ENCODE measurements at regions not wholly inside any gene's neighbourhood (a gene's known extent, or its start where the extent isn't known, plus 50 kb on each side); places are given as distances from the start of the nearest gene placed in this dataset.

DNA sequence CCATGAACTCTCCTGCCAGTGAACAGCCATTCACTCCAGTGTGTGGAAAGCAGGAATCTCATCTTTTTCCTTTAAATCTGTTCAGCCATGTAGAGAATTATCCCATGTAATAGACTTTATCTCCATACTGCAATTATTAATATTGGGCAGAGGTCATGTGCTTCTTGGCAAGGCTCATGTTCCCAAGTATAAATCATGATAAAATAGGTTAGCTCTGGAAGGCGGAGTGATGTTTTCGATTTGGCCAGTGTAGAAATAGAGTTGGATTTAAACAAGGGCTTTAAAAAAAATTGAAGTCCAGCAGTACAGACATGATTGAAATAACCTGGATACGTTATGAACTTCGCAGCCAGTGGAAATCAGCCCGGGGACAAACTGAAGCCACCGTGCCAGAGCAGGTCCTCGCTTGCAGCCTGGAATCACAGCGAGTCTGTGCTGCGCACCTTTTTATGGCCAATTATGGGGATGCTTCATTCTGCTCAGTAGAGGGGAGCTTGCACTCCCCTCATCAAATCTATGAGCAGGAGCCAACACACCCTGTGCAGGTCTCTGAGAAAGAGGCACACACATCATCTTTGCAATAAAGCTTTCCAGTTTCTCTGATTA lies 654.0 kb upstream of the MKI67 start:
- no peak for DNase-seq

DNA sequence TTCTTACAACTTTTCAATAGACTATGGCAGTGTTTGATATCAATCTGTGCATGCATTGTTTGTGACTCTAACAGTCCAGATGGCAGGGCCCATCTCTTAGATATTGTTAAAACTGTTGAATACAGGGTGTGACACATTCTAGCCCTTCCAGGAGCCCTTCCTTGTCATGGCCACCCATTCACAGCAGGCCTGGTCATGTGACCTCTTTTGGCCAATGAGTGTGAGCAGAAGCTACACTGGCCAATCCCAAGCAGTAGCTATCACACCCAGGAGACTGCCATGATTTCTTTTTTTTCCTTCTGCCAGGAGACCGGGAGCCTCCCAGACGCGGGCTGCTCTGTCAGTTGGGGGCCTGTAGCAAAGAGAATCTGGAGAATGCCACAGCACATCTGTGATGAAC lies 655.4 kb upstream of the MKI67 start:
- no peak for DNase-seq

DNA sequence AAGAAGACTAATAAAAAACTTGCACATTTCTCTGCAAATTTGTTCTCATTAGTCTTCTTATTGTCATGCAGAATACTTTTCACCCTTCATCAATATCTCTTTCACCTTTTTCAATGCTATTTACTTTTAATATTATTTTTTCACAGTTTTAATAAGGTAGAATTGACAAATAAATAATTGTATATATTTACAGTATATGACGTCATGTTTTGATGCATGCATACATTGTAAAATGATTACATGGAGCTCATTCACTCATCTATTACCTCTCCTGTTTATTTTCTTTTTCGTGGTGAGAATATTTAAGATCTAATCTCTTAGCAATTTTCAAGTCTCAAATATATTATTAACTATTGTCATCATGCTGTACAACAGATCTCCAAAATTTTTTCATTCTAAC lies 658.2 kb upstream of the MKI67 start:
- DNase-seq = no peak

DNA sequence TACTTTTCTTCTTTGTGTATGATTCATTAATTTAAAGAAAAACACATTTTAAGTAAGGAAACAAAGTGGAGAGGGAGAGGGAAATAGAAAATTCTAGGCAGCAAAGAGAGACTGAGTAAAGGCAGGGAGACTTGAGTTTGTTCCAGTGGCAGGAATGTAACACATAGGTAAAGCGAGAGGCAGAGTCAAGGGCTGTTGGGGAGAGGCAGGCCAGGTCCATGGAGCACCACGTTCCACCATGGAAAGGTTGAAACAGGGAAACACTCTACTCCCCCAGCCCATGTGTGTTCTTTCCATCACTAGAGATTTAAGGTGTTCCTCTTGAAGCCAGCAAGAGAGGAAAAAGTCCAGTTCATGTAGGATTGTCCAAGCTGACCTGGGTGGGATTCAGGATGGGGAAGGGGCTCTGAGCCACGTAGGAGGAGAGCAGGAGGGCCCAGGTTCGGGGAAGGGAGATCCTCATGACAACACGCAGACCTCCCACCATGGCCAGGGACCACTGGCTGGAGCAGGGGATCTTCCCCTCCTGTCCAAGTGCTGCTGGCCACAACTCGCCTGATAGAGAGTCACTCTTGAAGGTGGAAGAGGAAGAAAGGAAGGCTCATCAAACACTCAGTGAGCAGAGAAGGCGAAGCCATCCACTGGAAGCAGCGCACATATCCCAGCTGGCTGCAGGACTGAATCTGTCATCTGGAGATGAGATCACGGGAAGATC lies 666.4 kb upstream of the MKI67 start:
- DNase-seq = no peak

DNA sequence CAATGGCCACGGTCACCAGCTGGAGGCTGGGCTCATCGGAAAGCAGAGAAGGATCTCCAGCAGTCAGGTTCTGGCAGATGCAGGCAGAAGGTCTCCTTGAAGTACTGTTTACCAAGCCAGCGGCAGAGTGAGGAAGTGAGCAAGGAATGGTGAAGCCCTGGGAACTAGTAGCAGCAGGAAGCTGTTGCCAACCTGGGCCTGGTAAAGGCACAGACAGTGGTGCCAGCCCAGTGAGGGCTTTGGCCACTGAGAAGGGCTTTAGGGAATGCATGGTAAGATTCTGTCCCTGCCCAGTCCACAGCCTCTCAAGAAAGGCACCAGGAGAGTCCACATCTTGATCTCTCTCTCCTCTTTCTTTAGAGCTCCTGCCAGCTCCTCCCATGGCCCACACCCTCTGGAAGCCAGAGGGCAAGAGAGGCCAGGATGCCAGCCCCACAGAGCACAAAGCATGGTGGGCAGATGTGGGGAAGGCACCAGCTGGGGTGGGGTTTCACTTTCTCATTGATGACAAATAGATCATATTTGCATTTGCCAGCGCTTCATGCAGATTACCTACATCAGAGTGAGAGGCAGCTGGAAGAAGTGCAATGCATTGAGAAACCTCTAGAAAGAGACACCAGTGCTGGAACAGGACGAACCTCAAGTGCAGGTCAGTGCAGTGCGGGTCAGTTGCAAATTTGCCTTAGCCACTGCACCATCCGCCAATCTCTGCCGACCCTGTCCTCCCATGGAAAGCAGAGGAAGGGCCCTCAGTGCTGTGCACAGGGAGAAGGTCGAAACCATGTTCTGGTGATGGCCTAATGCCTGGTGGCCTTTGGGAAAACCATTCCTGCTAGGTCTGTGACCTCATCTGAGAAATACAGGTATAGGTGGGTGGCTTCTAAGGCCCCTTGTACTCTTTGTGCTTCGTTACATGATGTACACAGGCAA lies 667.8 kb upstream of the MKI67 start:
- no peak for DNase-seq

DNA sequence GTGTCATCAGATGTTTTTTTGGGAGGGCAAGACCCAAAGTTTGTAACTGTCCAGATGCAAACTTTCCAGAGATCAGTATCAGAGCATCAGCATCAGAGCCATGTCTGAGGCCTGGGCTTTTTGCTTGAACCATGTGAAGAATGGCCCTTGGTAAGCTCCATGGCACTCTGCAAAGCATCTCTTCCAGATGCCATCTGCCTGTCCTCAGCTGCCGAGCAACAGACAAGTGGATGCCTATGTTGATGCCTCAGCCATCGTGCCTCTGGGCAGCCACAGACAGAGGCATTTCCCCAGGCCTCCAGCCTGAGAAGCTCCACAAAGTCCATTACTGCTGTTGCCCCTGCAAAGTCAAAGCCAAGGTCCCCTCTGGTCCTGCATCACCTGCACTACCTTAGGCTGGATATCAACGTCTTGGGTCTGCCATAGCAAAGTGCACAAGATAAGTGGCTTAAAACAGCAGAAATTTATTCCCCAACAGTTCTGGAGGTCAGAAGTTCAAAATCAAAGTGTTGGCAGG lies 670.2 kb upstream of the MKI67 start:
- DNase-seq = no peak

DNA sequence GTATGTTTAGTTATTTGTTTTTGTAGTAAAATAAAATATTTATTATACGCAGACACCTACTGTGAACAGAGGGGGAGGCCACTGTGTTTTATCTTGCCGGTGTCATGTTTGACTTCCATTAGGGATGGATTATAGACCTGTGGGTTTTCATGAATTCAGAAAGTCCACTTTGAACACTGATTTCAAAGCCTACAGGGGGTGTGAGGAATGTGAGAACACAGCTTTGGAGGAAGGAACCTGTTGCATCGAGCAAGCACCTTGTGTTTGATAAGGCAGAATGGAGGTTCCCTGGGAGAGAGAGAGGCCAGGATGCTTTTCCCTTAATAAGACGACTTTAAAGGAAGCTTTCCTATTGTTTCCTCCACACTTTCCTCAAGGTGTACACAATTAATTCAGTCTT lies 665.0 kb upstream of the MGMT start:
- no peak for DNase-seq

DNA sequence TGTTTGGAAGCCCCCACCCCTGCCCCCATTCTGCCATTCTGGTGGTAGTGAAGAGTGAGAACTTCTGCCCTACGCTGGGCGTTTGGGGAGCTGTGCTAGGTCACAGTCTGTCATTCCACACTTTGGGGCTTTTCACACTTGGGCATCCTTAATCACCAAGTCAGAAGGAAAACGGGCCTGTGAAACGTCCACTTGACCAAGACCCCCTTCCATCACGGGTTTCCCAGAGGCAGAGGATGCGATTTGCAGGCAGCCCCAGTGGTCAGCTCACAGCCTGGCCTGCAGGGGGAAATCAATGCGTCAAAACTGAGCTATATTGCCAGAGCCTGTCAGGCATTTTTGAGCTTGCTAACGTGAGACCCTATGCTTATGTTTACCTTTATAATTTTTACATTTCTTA lies 663.3 kb upstream of the MGMT start:
- DNase-seq = no peak

DNA sequence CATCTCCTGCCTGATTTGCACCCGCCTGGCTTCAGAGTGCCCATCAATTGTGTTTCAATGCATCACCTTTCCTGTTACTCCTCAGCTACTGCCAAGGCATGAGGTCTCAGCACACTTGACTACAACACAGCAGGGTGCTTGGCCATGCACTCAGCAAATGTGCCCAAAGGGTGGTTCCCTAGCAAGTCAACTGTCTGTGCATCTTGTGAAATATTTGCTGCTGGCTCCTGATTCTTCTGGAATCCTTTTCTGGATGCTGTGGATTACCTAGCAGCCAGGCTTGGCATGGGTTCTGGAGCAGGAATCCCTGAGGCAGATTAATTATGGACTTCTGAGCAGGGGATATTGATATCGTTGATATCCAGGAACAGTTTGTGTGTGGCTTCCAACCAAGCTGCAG lies 662.6 kb upstream of the MGMT start:
- peak in 1 of 58 donors; percentile 14 for DNase-seq

DNA sequence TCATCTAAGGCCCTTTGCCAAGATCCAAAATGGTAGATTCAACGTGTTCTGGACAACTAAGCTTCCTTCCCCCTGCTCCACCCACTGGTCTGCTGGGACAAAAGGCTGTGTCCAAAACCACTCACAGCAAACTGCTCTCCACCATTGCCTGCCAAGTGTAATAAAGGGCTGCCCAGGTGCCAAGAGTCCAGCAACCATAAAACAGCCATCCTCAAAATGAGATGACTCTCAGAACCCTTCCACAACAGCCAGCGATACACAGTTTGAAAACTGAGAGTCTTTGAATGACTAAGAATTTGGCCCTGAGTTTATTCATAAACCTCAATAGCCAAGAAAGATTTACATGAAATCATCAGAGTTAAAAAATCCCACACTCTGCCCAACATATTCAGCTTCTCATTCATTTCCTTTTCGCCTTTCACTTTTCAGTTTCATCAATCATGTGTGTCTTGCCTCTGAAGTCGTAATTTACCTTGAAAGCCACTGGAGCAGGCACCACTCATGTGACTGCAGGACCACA lies 658.1 kb upstream of the MGMT start:
- no peak for DNase-seq

DNA sequence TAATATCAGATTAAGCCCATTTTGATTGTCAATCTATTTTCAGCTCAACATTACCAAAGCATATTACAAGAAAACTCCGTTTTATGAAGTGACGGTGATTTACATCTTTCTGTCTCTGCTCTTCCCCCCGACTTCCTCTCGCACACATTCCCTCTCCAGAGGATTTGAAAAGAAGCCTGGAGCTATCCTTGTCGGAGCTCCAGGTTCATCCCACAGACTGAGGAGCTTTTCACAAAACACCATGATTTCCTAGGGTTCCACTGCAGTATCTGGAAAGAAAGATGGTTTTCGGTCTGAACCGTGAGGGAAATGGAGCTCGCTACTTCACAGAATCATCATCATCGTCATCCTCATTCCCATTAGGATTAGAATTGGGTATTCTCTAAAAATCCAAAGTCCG lies 655.5 kb upstream of the MGMT start:
- DNase-seq = no peak

DNA sequence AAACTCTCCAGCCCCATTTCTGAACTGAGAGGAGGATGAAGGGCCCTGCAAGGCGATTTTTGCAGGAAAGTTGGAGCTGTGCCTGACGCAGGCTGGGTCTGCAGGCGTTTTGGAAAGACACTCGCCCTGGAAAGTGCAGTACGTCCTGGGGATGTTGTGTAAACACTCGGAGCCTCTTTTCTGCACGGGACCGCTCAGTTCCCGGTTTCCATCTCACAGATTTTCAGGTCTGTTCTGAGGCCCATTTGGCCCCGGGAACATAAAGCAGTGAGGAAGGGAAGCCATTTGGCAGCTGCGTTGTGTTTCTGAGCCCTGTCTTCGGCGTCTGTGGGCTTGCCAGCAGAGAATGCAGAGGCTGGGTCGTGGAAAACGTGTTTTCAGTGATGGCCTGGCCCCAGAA lies 655.0 kb upstream of the MGMT start:
- no peak for DNase-seq

DNA sequence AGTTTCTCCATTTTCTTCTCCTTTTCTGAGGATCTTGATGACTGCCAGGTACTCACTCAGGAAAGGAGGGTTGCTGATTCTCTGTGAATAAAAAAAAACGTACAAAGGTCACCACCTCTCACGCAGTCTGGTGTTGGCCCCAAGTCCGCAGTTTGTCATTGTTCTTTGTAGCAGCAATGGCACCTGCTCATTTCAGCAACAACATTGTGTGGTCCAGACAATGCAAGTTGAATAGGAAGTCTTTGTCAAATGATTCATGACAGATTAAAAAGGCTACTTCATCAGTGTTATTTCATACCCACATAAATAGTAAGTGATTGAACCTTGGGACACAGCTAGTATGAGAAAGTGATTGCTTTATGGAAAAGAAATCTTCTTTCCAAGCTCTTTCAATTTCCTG lies 653.5 kb upstream of the MGMT start:
- no peak for DNase-seq

DNA sequence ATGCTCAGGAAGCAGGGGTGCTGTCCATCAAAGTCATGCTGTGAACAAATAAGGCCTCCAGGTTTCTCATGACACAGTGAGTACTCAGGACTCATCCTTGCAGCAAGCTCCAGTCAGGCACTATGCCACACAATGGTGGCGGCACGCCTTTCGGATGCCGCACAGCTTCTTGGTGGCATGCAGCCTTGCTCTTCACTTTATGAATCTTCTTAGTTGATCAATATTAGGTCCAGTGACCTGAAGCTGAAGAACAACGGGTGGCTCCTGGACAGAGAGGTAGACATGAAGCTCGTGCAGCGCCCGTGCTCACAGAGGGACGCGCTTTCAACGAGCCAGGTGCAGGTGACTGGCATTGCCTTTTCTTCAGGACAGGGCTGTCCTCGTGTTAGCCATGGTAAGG lies 653.0 kb upstream of the MGMT start:
- DNase-seq = no peak

DNA sequence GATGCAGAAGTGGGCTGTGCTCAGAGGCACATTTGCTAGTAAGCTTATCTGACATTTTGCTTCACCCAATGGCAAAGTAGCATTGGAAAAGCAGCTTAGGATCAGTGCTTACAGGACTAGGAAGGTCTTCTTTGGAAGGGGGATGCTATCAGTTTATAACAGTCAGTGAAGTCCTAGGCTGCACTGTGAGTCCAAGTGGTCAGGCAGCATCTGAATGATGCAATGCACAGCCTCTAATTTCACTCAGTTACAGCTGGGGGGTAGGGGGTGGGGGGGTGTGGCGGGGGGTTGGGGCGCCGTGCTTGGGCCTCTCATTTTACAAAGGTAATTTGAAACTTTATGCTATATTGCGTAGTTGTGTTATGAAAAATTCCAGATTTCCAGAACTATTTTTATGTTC lies 652.3 kb upstream of the MGMT start:
- no peak for DNase-seq

DNA sequence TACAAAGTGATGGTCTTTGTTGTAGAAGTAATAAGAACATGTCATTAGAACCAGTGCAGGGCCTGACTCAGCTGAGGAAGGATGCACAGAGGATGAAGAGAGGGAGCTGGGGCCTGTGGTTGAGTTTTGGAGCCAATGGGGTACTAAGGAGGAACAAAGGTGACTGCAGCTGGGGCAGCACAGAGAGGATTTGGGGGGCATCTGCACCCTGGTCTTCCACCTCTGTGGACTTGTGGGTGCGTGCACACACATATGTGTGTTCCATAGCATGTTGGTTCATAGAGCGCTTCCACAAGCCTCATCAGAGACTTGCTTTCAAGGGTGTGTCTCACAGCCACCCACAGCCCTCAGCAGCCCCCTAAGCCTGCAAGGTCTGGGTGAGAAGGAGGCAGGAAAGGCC lies 650.3 kb upstream of the MGMT start:
- DNase-seq = no peak

DNA sequence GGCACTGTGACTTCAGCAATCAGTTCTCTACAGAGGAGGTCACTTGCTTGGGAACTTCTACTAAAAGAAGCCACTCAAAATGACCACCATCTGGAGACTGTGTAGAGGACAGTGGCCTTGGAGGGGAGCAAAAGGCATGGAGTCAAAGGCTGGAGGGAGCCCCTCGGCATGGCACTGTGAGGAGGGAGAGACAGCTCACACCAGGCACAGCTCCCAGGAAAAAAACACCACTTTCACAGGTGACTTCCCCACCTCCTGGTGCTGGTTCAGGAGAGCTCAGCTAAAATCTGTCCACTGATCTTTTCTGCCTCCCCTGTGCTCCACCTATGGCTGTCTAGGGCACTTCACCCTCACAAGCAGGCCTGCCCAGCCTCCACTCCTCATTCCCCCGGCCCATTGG lies 649.4 kb upstream of the MGMT start:
- DNase-seq = no peak

DNA sequence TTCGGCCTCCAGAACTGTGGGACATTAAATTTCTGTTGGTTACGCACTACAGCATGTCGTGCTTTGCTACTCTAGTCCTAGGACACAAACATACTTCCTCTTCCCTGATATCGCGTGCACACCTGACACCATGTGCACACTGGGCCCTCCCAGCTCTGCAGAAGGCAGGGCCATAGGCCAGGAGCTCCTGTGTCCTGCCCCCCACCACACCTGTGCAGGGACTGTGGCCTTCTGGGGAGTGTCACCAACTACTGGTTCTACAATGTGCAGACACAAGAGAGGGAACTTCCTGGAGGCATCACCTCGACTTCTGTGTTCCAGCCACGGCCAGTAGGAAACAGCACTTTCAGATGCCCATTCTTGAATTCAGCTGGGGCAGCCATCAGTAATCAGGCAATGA lies 646.4 kb upstream of the MGMT start:
- DNase-seq = no peak

DNA sequence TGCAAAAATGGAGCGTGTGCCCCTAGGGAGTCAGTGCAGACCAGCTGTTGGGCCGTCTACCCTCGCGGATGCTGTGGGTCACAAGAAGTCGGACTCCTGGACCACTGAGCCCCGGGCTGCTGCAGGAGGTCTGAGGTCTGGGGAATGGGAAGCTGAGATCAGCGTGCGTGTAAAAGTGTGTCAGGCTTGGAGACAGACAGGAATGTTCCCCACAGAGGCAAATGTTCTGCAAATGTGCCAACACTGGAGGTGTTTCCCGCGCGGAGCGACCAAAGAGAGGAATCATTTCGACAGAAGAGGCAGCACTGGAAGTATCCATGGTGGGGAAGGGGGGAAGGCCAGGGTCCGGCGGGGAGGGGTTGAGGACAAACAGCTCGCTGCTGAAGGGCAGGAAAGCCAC lies 643.8 kb upstream of the MGMT start:
- no peak for DNase-seq

DNA sequence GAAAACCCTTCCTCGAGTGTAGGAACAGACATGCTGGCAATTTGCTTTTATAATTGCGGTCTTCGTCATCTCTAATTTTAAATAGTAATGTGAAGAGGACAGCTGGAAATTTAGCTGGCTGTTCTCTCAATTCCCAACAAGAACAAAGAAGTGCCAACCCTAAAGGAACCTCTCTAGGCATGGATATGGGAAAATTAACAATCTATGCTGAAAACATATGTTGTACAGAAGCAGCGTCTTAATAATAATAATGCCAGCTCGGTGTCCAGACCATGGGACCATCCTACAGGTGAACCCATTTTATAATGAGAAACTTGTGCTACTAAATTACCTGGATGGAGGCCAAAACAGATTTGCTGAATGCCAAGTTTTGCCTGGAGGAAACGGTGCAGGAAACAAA lies 641.4 kb upstream of the MGMT start:
- DNase-seq = no peak

DNA sequence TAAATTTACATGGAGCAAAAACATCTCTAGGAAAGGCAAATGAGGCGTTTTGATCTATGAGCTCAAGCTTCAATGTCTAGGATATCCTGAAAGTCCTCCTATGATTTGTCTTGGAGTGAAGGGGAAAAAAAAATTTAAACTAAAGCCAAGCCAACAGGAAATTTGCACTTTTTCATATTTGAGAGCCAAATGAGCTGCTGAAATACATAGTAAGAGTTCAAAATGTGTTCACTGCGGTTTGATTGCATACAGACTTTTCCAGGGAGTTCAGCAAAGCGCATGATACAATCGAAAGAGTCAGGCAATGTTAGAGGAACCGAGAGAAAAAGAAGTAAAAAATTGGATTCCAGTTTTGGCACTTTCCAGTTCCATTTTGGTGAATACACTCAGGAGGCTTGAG lies 633.4 kb upstream of the MGMT start:
- DNase-seq = no peak

DNA sequence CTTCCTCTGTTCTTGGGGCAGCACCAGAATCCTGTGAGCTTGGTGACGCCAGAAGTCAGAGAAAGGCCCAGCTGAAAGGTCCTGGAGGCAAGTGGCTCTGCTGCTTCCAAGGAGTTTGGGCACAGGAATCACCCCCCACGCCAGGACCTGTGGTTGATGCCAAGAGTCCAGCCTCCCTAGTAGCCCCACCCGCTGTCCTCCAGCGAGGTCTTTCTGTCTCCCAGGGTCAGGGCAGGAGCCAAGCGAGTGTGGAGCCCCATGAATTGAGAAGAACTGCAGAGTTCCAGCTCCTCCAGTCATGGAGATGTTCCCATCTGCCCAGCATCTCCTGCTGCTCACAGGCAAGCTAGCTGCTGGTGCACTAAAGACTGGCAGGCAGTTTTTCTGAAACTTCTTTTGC lies 631.7 kb upstream of the MGMT start:
- DNase-seq = peak in 5 of 58 donors; percentile 5 to 72 (median 11)

Measured in anterior cingulate cortex (tissue), 58 donors.